HFFc6 (cell line): ENCODE measurements at regions not wholly inside any gene's neighbourhood (a gene's known extent, or its start where the extent isn't known, plus 50 kb on each side); places are given as distances from the start of the nearest gene placed in this dataset.
A peak's percentile ranks its signal among the peaks of the same experiment; 100 is the strongest.

Source experiments
- DNase-seq: peaks from one replicate; pipeline ENCODE4 v3.0.0-alpha.2; 2018
- H3K27ac Mint-ChIP-seq: 2 replicates; pipeline ENCODE4 v1.8.0; 2020; ENCODE audit warnings: mild to moderate bottlenecking, mixed read lengths
- H3K27me3 Mint-ChIP-seq: 2 replicates; pipeline ENCODE4 v1.8.0; 2021; ENCODE audit warnings: mild to moderate bottlenecking, moderate library complexity, mixed read lengths; ENCODE audit not compliant: insufficient read depth
- H3K36me3 Mint-ChIP-seq: 2 replicates; pipeline ENCODE4 v1.8.0; 2021; ENCODE audit warnings: low read depth, mixed read lengths
- H3K4me1 Mint-ChIP-seq: 2 replicates; pipeline ENCODE4 v1.8.0; 2020; ENCODE audit warnings: low read depth, mixed read lengths
- H3K4me3 Mint-ChIP-seq: 2 replicates; pipeline ENCODE4 v1.8.0; 2020; ENCODE audit warnings: mild to moderate bottlenecking, moderate library complexity, mixed read lengths
- H3K9me3 Mint-ChIP-seq: 2 replicates; pipeline ENCODE4 v1.8.0; 2020; ENCODE audit warnings: mild to moderate bottlenecking, mixed read lengths
- CTCF ChIP-seq: fragments of 200-600 bp; sonication (generic); IDR thresholded peaks from 2 replicates; pipeline ENCODE4 v1.5.0; 2021; ENCODE audit warnings: antibody characterized with exemption, mild to moderate bottlenecking

GRCh38 chr12:69028941-69029729, 96.2 kb upstream of the CPM start:
- Mint-ChIP-seq H3K4me1 (peaks cover 65% of the 10 kb centered on the region), H3K27me3 (no peaks in the 10 kb centered on the region), H3K27ac (peak overlapping the region; percentile 16), H3K9me3 (no peaks in the 10 kb centered on the region; the same call in 1 of the 2 replicates), H3K4me3 (no peak overlapping the region), H3K36me3 (no peaks in the 10 kb centered on the region)
- DNase-seq: peak; percentile 25
- no peak for TF ChIP-seq CTCF

GRCh38 chr12:69030321-69030720, 97.3 kb upstream of the CPM start:
- no peaks in the 10 kb centered on the region for H3K27me3 Mint-ChIP-seq
- no peaks in the 10 kb centered on the region for H3K36me3 Mint-ChIP-seq
- no peak overlapping the region for H3K4me3 Mint-ChIP-seq
- no peaks in the 10 kb centered on the region; the same call in 1 of the 2 replicates for H3K9me3 Mint-ChIP-seq
- DNase-seq: no peak
- H3K27ac Mint-ChIP-seq: no peak overlapping the region
- TF ChIP-seq CTCF: no peak
- peaks cover 54% of the 10 kb centered on the region for H3K4me1 Mint-ChIP-seq

DNA sequence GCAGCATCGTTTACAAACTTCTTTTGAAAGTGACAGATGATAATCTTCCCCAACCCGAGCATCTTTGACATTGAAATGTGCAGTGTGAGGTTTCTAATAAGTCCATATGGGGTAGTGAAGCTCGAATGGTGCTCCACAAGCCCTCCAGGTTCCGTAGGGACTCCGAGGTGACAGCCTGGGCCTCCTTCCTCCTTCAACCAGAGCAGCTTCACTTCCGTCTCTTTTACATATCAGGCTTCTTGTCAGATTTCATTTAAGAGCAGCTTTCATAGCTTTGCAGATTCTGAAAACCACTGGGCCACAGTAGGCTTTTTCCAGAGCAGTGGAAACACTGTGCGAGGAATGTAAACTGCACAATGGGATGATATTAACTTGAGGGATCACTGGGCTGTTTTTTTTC, 103.6 kb upstream of the CPM start:
- DNase-seq: no peak

DNA sequence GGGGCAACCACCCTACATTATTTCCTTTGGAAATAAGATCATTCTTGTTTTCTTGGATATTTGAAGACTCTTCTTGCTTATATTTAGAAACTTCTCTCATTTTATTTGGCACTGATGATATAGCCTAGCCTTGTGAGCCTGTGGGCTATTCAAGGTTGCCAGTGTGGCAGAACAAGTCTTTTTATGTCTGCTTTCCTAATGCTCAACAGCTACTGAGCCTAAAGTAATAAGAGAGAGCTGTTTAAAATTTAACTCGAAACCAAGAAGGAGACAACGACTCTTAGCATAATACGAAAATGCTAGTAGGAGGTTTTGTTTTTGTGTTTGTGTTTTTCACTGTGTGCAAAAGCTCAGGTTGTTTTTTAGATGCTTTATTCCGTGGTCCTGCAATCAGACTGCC, 104.0 kb upstream of the CPM start:
- H3K4me1 Mint-ChIP-seq: no peaks in the 10 kb centered on the region

More for the DNA sequence above, 103.6 kb upstream of the CPM start:
- H3K4me1 Mint-ChIP-seq: no peaks in the 10 kb centered on the region
- H3K9me3 Mint-ChIP-seq: no peaks in the 10 kb centered on the region
- H3K27me3 Mint-ChIP-seq: no peaks in the 10 kb centered on the region
- no peak for TF ChIP-seq CTCF
- H3K36me3 Mint-ChIP-seq: no peaks in the 10 kb centered on the region
- no peak overlapping the region for H3K27ac Mint-ChIP-seq
- no peak overlapping the region for H3K4me3 Mint-ChIP-seq

DNA sequence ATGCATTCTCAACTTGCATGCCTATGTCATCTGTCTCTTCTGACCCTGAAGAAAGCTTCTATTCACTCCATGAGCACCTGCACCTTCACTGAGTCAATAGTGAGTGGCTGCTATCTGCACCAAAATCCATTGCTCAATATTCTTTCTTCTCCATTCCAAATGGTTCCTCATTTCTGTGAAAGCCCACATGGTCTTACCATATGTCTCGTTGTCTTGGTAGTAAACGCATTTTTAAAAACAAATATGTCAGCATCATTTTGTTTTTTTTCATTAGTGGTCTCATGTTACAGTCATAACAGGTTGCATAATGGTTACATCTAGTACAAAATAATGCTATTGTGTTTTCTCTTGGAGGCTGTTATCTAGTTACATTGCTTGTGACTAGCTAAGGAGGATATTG, 106.9 kb upstream of the CPM start:
- H3K4me3 Mint-ChIP-seq: no peak overlapping the region
- H3K36me3 Mint-ChIP-seq: no peaks in the 10 kb centered on the region
- no peak for DNase-seq
- peaks cover 10% of the 10 kb centered on the region for H3K4me1 Mint-ChIP-seq
- no peak overlapping the region for H3K27ac Mint-ChIP-seq
- H3K27me3 Mint-ChIP-seq: no peaks in the 10 kb centered on the region; the same call in 1 of the 2 replicates
- H3K9me3 Mint-ChIP-seq: no peaks in the 10 kb centered on the region
- no peak for TF ChIP-seq CTCF

More for the DNA sequence above, 104.0 kb upstream of the CPM start:
- Mint-ChIP-seq H3K9me3 (no peaks in the 10 kb centered on the region), H3K27me3 (no peaks in the 10 kb centered on the region), H3K27ac (no peak overlapping the region), H3K4me3 (no peak overlapping the region), H3K36me3 (no peaks in the 10 kb centered on the region)
- DNase-seq: no peak
- no peak for TF ChIP-seq CTCF
